HCT116 (cell line): ENCODE measurements at regions not wholly inside any gene's neighbourhood (a gene's known extent, or its start where the extent isn't known, plus 50 kb on each side); places are given as distances from the start of the nearest gene placed in this dataset.

ENCODE experiments used
- ATAC-seq: fragments of 200-7000 bp; cut with Tn5 transposase; 2 replicates; pipeline ENCODE4 v1.9.1; 2020; ENCODE audit warnings: mild to moderate bottlenecking, moderate library complexity
- BruUV-seq: library from RNA; stranded (reverse); fragments of 400-500 nt; replicated peaks from 2 replicates; lab custom pipeline; 2021; lab: Mats Ljungman, UMichigan
- CTCF ChIA-PET: fragments of 300-600 bp; sonication (Branson Sonifier 250); formaldehyde crosslinking; loops from one replicate; lab custom pipeline; 2021; ENCODE audit warnings: antibody characterized with exemption; lab: Charles Lee
- POLR2A ChIA-PET: fragments of 300-600, 350-600 bp; sonication (Branson Sonifier 250); formaldehyde crosslinking; loops from one replicate; lab custom pipeline; 2021; ENCODE audit warnings: antibody characterized with exemption; lab: Charles Lee
- RAD21 ChIA-PET, 2 experiments: fragments of 300-600 bp; sonication (Branson Sonifier 250); formaldehyde crosslinking; loops; one replicate each; lab custom pipeline; 2023; ENCODE audit warnings: low total read pairs in 2 of 2; ENCODE audit not compliant: uncharacterized antibody in 2 of 2, unreplicated experiment in 2 of 2, low non-redundant PET in 1 of 2; lab: Charles Lee
- DNase-seq: peaks from one replicate; pipeline ENCODE4 v3.0.0-alpha.2; 2010; ENCODE audit warnings: low read depth, low spot score
- H2AFZ ChIP-seq: fragments of 200-600 bp; shearing (Covaris generic), sonication (generic); 2 replicates; pipeline ENCODE4 v1.6.1; 2017; ENCODE audit warnings: low read depth, mixed run types, mixed read lengths, antibody characterized with exemption, low read length; ENCODE audit not compliant: poor library complexity, severe bottlenecking
- H3K27ac ChIP-seq: 2 replicates; pipeline ENCODE4 v1.5.1; 2012; ENCODE audit warnings: low read depth, low read length
- H3K27me3 ChIP-seq: fragments of 200-600 bp; sonication (generic); 2 replicates; pipeline ENCODE4 v1.6.1; 2016; ENCODE audit warnings: mixed run types, low read length, mixed read lengths; ENCODE audit not compliant: insufficient read depth
- H3K36me3 ChIP-seq, 2 experiments: fragments of 200-500 bp in 1 of 2; fragments of 200-600 bp in 1 of 2; sonication (Bioruptor generic) in 1 of 2; sonication (generic) in 1 of 2; 2 replicates each; pipeline versions ENCODE4 v1.5.1 to v1.6.1; 2014 to 2016; ENCODE audit warnings: low read length in 2 of 2, inconsistent platforms in 1 of 2, mixed read lengths in 1 of 2, mixed run types in 1 of 2; ENCODE audit not compliant: insufficient read depth in 2 of 2, control insufficient read depth in 1 of 2
- H3K4me1 ChIP-seq, 2 experiments: fragments of 200-600 bp in 1 of 2; sonication (generic) in 1 of 2; 2 replicates each; pipeline versions ENCODE4 v1.5.1 to v1.6.1; 2012 to 2017; ENCODE audit warnings: low read length in 2 of 2, inconsistent platforms in 1 of 2, mild to moderate bottlenecking in 1 of 2, mixed read lengths in 1 of 2, mixed run types in 1 of 2, moderate library complexity in 1 of 2; ENCODE audit not compliant: insufficient read depth in 2 of 2, control insufficient read depth in 1 of 2
- H3K4me2 ChIP-seq: fragments of 200-600 bp; sonication (generic); 2 replicates; pipeline ENCODE4 v1.6.1; 2017; ENCODE audit warnings: mixed run types, low read length, mixed read lengths
- H3K4me3 ChIP-seq, 2 experiments: fragments of 200-600 bp in 1 of 2; sonication (generic) in 1 of 2; replicated peaks in 1 of 2; 2 replicates each; pipeline ENCODE4 v1.5.1; 2011 to 2016; ENCODE audit warnings: low read length in 2 of 2, control low read depth in 1 of 2, low read depth in 1 of 2, mild to moderate bottlenecking in 1 of 2, mixed read lengths in 1 of 2, mixed run types in 1 of 2
- H3K79me2 ChIP-seq: fragments of 200-600 bp; sonication (generic); 2 replicates; pipeline ENCODE4 v1.6.1; 2017; ENCODE audit warnings: mild to moderate bottlenecking, mixed run types, low read length, moderate library complexity, mixed read lengths; ENCODE audit not compliant: insufficient read depth
- H3K9ac ChIP-seq: fragments of 200-600 bp; sonication (generic); 2 replicates; pipeline ENCODE4 v1.6.1; 2016; ENCODE audit warnings: low read length, mixed read lengths
- H3K9me2 ChIP-seq: fragments of 200-600 bp; sonication (generic), shearing (Covaris generic); 2 replicates; pipeline ENCODE4 v1.6.1; 2017; ENCODE audit warnings: mixed run types, mild to moderate bottlenecking, moderate library complexity; ENCODE audit not compliant: insufficient read depth
- H3K9me3 ChIP-seq, 2 experiments: fragments of 200-500 bp in 1 of 2; fragments of 200-600 bp in 1 of 2; sonication (Bioruptor generic) in 1 of 2; sonication (generic) in 1 of 2; 2 replicates each; pipeline ENCODE4 v1.6.1; 2014 to 2017; ENCODE audit warnings: low read length in 2 of 2, mixed read lengths in 2 of 2, inconsistent platforms in 1 of 2, low read depth in 1 of 2, mild to moderate bottlenecking in 1 of 2, mixed run types in 1 of 2, moderate library complexity in 1 of 2; ENCODE audit not compliant: control insufficient read depth in 1 of 2, insufficient read depth in 1 of 2
- H4K20me1 ChIP-seq: fragments of 200-600 bp; sonication (generic), shearing (Covaris generic); 2 replicates; pipeline ENCODE4 v1.6.1; 2017; ENCODE audit warnings: mixed run types, mild to moderate bottlenecking, moderate library complexity; ENCODE audit not compliant: insufficient read depth
- ELF1 ChIP-seq: IDR thresholded peaks from 2 replicates; pipeline ENCODE4 v1.6.1; 2012; ENCODE audit warnings: low read depth, borderline replicate concordance
- EZH2phosphoT487 ChIP-seq: fragments of 200-600 bp; IDR thresholded peaks from 2 replicates; pipeline ENCODE4 v1.6.1; 2018; ENCODE audit warnings: antibody characterized with exemption, borderline replicate concordance
- FOSL1 ChIP-seq: IDR thresholded peaks from 2 replicates; pipeline ENCODE4 v1.6.1; 2012; ENCODE audit warnings: low read depth
- POLR2A ChIP-seq: IDR thresholded peaks from 2 replicates; pipeline ENCODE4 v1.7.0; 2011; ENCODE audit warnings: borderline replicate concordance; ENCODE audit not compliant: insufficient read depth, insufficient read length; ENCODE audit errors: extremely low read depth
- RAD21 ChIP-seq: IDR thresholded peaks from 2 replicates; pipeline ENCODE4 v1.6.1; 2012; ENCODE audit warnings: low read depth, mild to moderate bottlenecking
- SIN3A ChIP-seq: IDR thresholded peaks from 2 replicates; pipeline ENCODE4 v1.6.1; 2012; ENCODE audit warnings: low read depth
- SP1 ChIP-seq: IDR thresholded peaks from 2 replicates; pipeline ENCODE4 v1.6.1; 2012; ENCODE audit warnings: low read depth
- SRF ChIP-seq: IDR thresholded peaks from 2 replicates; pipeline ENCODE4 v1.6.1; 2012; ENCODE audit warnings: low read depth
- TCF7L2 ChIP-seq: IDR thresholded peaks from 2 replicates; pipeline ENCODE4 v1.7.0; 2011; ENCODE audit warnings: borderline replicate concordance, inconsistent platforms; ENCODE audit not compliant: insufficient read depth, insufficient read length; ENCODE audit errors: extremely low read depth
- YY1 ChIP-seq: IDR thresholded peaks from 2 replicates; pipeline ENCODE4 v1.6.1; 2011; ENCODE audit warnings: low read length, low read depth, moderate library complexity, mild to moderate bottlenecking; ENCODE audit not compliant: insufficient replicate concordance; ENCODE audit errors: extremely low read depth
- ZNF274 ChIP-seq: fragments of 200-500 bp; sonication (Bioruptor generic); IDR thresholded peaks from 2 replicates; pipeline ENCODE4 v1.6.1; 2014; ENCODE audit warnings: mild to moderate bottlenecking, low read depth, low read length, inconsistent platforms
- intact Hi-C: fragments of 100-400 bp; cut with micrococcal nuclease; formaldehyde crosslinking; loops from 2 replicates; pipeline ENCODE4 v1.10.0; 2022
- TF ChIP-seq, protein P1 (sequence below): IDR thresholded peaks from 2 replicates; pipeline ENCODE4 v1.6.1; 2011; ENCODE audit warnings: mild to moderate bottlenecking, low read length, moderate library complexity; ENCODE audit not compliant: insufficient replicate concordance; ENCODE audit errors: extremely low read depth
- TF ChIP-seq, protein P2 (sequence below), 3 experiments: fragments of 200-600 bp in 1 of 3; sonication (generic) in 1 of 3; IDR thresholded peaks in 2 of 3; conservative IDR thresholded peaks in 1 of 3; 2 replicates each; pipeline ENCODE4 v1.5.1; 2012 to 2017; ENCODE audit warnings: low read depth in 2 of 3, low read length in 2 of 3, antibody characterized with exemption in 1 of 3, borderline replicate concordance in 1 of 3, control low read depth in 1 of 3, mild to moderate bottlenecking in 1 of 3, mixed read lengths in 1 of 3, mixed run types in 1 of 3, moderate library complexity in 1 of 3; ENCODE audit not compliant: insufficient read depth in 1 of 3

DNA sequence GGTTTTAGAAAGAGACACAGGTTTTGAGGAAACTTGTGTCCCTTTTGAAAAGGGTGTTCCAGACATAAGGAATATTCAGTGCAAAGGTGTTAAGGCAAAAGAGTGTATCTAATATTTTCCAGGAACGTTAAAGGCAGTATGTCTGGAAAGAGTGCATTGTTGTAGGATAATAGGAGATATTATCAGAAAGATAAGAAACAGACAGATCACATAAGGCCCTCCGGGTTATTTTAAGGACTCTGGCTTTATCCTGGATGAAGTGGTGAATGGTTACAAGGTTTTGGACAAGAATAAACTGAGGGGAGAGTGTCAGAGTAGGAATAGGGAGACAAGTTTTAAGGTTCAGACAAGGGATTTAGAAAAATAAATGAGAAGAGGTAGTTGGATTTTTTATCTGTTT is 493.7 kb upstream of the GRM7 start:
- TF ChIP-seq YY1: no peak
- TF ChIP-seq SIN3A: no peak
- TF ChIP-seq FOSL1: no peak
- TF ChIP-seq SP1: no peak
- no peak for TF ChIP-seq TCF7L2
- TF ChIP-seq RAD21: no peak
- TF ChIP-seq EZH2phosphoT487: no peak
- TF ChIP-seq, protein P1, sequence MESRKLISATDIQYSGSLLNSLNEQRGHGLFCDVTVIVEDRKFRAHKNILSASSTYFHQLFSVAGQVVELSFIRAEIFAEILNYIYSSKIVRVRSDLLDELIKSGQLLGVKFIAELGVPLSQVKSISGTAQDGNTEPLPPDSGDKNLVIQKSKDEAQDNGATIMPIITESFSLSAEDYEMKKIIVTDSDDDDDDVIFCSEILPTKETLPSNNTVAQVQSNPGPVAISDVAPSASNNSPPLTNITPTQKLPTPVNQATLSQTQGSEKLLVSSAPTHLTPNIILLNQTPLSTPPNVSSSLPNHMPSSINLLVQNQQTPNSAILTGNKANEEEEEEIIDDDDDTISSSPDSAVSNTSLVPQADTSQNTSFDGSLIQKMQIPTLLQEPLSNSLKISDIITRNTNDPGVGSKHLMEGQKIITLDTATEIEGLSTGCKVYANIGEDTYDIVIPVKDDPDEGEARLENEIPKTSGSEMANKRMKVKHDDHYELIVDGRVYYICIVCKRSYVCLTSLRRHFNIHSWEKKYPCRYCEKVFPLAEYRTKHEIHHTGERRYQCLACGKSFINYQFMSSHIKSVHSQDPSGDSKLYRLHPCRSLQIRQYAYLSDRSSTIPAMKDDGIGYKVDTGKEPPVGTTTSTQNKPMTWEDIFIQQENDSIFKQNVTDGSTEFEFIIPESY: no peak
- no peak for TF ChIP-seq POLR2A
- no peak for TF ChIP-seq SRF
- TF ChIP-seq, protein P2, sequence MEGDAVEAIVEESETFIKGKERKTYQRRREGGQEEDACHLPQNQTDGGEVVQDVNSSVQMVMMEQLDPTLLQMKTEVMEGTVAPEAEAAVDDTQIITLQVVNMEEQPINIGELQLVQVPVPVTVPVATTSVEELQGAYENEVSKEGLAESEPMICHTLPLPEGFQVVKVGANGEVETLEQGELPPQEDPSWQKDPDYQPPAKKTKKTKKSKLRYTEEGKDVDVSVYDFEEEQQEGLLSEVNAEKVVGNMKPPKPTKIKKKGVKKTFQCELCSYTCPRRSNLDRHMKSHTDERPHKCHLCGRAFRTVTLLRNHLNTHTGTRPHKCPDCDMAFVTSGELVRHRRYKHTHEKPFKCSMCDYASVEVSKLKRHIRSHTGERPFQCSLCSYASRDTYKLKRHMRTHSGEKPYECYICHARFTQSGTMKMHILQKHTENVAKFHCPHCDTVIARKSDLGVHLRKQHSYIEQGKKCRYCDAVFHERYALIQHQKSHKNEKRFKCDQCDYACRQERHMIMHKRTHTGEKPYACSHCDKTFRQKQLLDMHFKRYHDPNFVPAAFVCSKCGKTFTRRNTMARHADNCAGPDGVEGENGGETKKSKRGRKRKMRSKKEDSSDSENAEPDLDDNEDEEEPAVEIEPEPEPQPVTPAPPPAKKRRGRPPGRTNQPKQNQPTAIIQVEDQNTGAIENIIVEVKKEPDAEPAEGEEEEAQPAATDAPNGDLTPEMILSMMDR (IDR thresholded peaks at IDR 0.05 in 2 of 3, conservative IDR thresholded peaks at IDR 0.05 in 1 of 3; ENCODE audit: borderline replicate concordance in 1 of 3, insufficient read depth in 1 of 3, low read depth in 2 of 3, low read length in 2 of 3): no peak
- TF ChIP-seq ELF1: no peak
- TF ChIP-seq ZNF274: no peak
- Histone ChIP-seq H3K9ac (no peak overlapping the region), H3K9me2 (no peaks in the 10 kb centered on the region), H2AFZ (no peak overlapping the region), H3K4me1 (no peaks in the 10 kb centered on the region), H3K9me3 (no peaks in the 10 kb centered on the region), H3K4me3 (no peak overlapping the region), H3K79me2 (no peaks in the 10 kb centered on the region), H3K27me3 (no peaks in the 10 kb centered on the region), H4K20me1 (no peaks in the 10 kb centered on the region), H3K4me2 (no peak overlapping the region), H3K36me3 (no peaks in the 10 kb centered on the region), H3K27ac (no peak overlapping the region)
- POLR2A ChIA-PET: no interaction called here
- CTCF ChIA-PET: no interaction called here
- no TSS peak for BruUV-seq
- RAD21 ChIA-PET: no interaction called here
- intact Hi-C loops: no loop called here
- DNase-seq (no peak), ATAC-seq (no peak)
